Occipital lobe (tissue), 1 donor: ENCODE measurements at regions not wholly inside any gene's neighbourhood (a gene's known extent, or its start where the extent isn't known, plus 50 kb on each side); places are given as distances from the start of the nearest gene placed in this dataset.
"Not testable (repeated sequence)": the region's sequence is repeated elsewhere in the genome, so short reads cannot be mapped to it uniquely, and the experiment has no call there.

Experiments used
- DNase-seq: peaks from one replicate; lab custom pipeline; 2025; lab: John Stamatoyannopoulos, UW

GRCh38 chr13:44713788-44714469 lies 137.8 kb upstream of the TSC22D1 start:
- no peak for DNase-seq

GRCh38 chr13:44711706-44712105 lies 135.6 kb upstream of the TSC22D1 start:
- no peak for DNase-seq

GRCh38 chr13:44710576-44710975 lies 134.4 kb upstream of the TSC22D1 start:
- DNase-seq: no peak

- not testable (repeated sequence) for DNase-seq
Measured at GRCh38 chr13:44704811-44705210, 128.7 kb upstream of the TSC22D1 start.

GRCh38 chr13:44703371-44703770 lies 127.2 kb upstream of the TSC22D1 start:
- no peak for DNase-seq

GRCh38 chr13:44698066-44698465 lies 121.9 kb upstream of the TSC22D1 start:
- peak; percentile 8 for DNase-seq

GRCh38 chr13:44697058-44697457 lies 120.9 kb upstream of the TSC22D1 start:
- DNase-seq: no peak

GRCh38 chr13:44695520-44695919 lies 119.4 kb upstream of the TSC22D1 start:
- no peak for DNase-seq

GRCh38 chr13:44694842-44695241 lies 118.7 kb upstream of the TSC22D1 start:
- no peak for DNase-seq

GRCh38 chr13:44694291-44694690 lies 118.2 kb upstream of the TSC22D1 start:
- no peak for DNase-seq

GRCh38 chr13:44693156-44693764 lies 117.1 kb upstream of the TSC22D1 start:
- DNase-seq: no peak

GRCh38 chr13:44692173-44692713 lies 116.1 kb upstream of the TSC22D1 start:
- no peak for DNase-seq

- DNase-seq: no peak
Measured at GRCh38 chr13:44690376-44690775, 114.2 kb upstream of the TSC22D1 start.

- DNase-seq: no peak
Measured at GRCh38 chr13:44688652-44689051, 112.5 kb upstream of the TSC22D1 start.

GRCh38 chr13:44686531-44686934 lies 110.4 kb upstream of the TSC22D1 start:
- no peak for DNase-seq

- no peak for DNase-seq
Measured at GRCh38 chr13:44685641-44686040, 109.5 kb upstream of the TSC22D1 start.

- DNase-seq: not testable (repeated sequence)
Measured at GRCh38 chr13:44682416-44682815, 106.3 kb upstream of the TSC22D1 start.

- no peak for DNase-seq
Measured at GRCh38 chr13:44680746-44681355, 104.7 kb upstream of the TSC22D1 start.

GRCh38 chr13:44679597-44679996 lies 103.5 kb upstream of the TSC22D1 start:
- no peak for DNase-seq

GRCh38 chr13:44678197-44678596 lies 102.1 kb upstream of the TSC22D1 start:
- no peak for DNase-seq

- DNase-seq: no peak
Measured at GRCh38 chr13:44676534-44676933, 100.4 kb upstream of the TSC22D1 start.

GRCh38 chr13:44669534-44669933 lies 93.4 kb upstream of the TSC22D1 start:
- no peak for DNase-seq

GRCh38 chr13:44668688-44669087 lies 92.6 kb upstream of the TSC22D1 start:
- no peak for DNase-seq
